Fibroblast of the aortic adventitia (primary cell): ENCODE measurements at regions not wholly inside any gene's neighbourhood (a gene's known extent, or its start where the extent isn't known, plus 50 kb on each side); places are given as distances from the start of the nearest gene placed in this dataset.
"Not testable (repeated sequence)": the region's sequence is repeated elsewhere in the genome, so short reads cannot be mapped to it uniquely, and the experiment has no call there.

Source experiments
- DNase-seq: peaks from one replicate; pipeline ENCODE4 v3.0.0-alpha.2; 2010; ENCODE audit warnings: low read depth
- H3K4me3 ChIP-seq: 2 replicates; pipeline ENCODE4 v1.5.1; 2011; ENCODE audit warnings: low read depth, mild to moderate bottlenecking, control low read depth, low read length, moderate library complexity
- CTCF ChIP-seq: IDR thresholded peaks from 2 replicates; pipeline ENCODE4 v1.5.1; 2011; ENCODE audit warnings: mild to moderate bottlenecking, low read length, control low read depth, inconsistent platforms; ENCODE audit not compliant: insufficient read depth

GRCh38 chr4:132387060-132387459, 762.0 kb upstream of the PCDH10 start:
- DNase-seq: no peak
- H3K4me3 ChIP-seq: no peak overlapping the region
- no peak for TF ChIP-seq CTCF

- no peak for DNase-seq
- H3K4me3 ChIP-seq: no peak overlapping the region
- no peak for TF ChIP-seq CTCF
These were observed 753.5 kb upstream of the PCDH10 start for GRCh38 chr4:132395561-132395960.

GRCh38 chr4:132396636-132397035, 752.5 kb upstream of the PCDH10 start:
- DNase-seq: no peak

GRCh38 chr4:132417220-132417619, 731.9 kb upstream of the PCDH10 start:
- H3K4me3 ChIP-seq: no peak overlapping the region
- TF ChIP-seq CTCF: no peak

More at GRCh38 chr4:132396636-132397035, 752.5 kb upstream of the PCDH10 start:
- H3K4me3 ChIP-seq: no peak overlapping the region
- no peak for TF ChIP-seq CTCF

GRCh38 chr4:132427125-132427524, 722.0 kb upstream of the PCDH10 start:
- no peak for TF ChIP-seq CTCF
- DNase-seq: no peak

More at GRCh38 chr4:132417220-132417619, 731.9 kb upstream of the PCDH10 start:
- no peak for DNase-seq

GRCh38 chr4:132437117-132437516, 712.0 kb upstream of the PCDH10 start:
- TF ChIP-seq CTCF: no peak
- DNase-seq: no peak
- no peak overlapping the region for H3K4me3 ChIP-seq

More at GRCh38 chr4:132427125-132427524, 722.0 kb upstream of the PCDH10 start:
- H3K4me3 ChIP-seq: no peak overlapping the region

- no peak for DNase-seq
- no peak for TF ChIP-seq CTCF
- H3K4me3 ChIP-seq: no peak overlapping the region
These were observed 703.7 kb upstream of the PCDH10 start for GRCh38 chr4:132445386-132445785.

- not testable (repeated sequence) for H3K4me3 ChIP-seq, DNase-seq
These were observed 691.1 kb upstream of the PCDH10 start for GRCh38 chr4:132457987-132458386.
